ENCODE measurements at regions not wholly inside any gene's neighbourhood (a gene's known extent, or its start where the extent isn't known, plus 50 kb on each side); places are given as distances from the start of the nearest gene placed in this dataset.
"Not testable (repeated sequence)": the region's sequence is repeated elsewhere in the genome, so short reads cannot be mapped to it uniquely, and the experiment has no call there.

DNA sequence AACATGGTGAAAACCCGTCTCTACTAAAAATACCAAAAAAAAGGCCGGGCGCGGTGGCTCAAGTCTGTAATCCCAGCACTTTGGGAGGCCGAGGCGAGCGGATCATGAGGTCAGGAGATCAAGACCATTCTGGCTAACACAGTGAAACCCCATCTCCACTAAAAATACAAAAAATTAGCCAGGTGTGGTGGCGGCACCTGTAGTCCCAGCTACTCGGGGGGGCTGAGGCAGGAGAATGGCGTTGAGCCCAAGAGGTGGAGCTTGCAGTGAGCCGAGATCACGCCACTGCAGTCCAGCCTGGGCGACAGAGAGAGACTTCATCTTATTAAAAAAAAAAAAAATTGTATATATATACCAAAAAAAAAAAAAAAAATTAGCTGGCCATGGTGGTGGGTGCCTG lies 533.8 kb downstream of the DMRTA1 start:
- TF ChIP-seq, protein P1, sequence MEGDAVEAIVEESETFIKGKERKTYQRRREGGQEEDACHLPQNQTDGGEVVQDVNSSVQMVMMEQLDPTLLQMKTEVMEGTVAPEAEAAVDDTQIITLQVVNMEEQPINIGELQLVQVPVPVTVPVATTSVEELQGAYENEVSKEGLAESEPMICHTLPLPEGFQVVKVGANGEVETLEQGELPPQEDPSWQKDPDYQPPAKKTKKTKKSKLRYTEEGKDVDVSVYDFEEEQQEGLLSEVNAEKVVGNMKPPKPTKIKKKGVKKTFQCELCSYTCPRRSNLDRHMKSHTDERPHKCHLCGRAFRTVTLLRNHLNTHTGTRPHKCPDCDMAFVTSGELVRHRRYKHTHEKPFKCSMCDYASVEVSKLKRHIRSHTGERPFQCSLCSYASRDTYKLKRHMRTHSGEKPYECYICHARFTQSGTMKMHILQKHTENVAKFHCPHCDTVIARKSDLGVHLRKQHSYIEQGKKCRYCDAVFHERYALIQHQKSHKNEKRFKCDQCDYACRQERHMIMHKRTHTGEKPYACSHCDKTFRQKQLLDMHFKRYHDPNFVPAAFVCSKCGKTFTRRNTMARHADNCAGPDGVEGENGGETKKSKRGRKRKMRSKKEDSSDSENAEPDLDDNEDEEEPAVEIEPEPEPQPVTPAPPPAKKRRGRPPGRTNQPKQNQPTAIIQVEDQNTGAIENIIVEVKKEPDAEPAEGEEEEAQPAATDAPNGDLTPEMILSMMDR (IDR thresholded peaks at IDR 0.05): not testable (repeated sequence)
- not testable (repeated sequence) for TF ChIP-seq ZFX (IDR thresholded peaks at IDR 0.05; ENCODE audit: borderline replicate concordance)
